Superior temporal gyrus (tissue), 1 donor: ENCODE measurements at regions not wholly inside any gene's neighbourhood (a gene's known extent, or its start where the extent isn't known, plus 50 kb on each side); places are given as distances from the start of the nearest gene placed in this dataset.
"Not testable (repeated sequence)": the region's sequence is repeated elsewhere in the genome, so short reads cannot be mapped to it uniquely, and the experiment has no call there.

Experiments used
- DNase-seq: peaks from one replicate; pipeline ENCODE4 v3.0.0-alpha.2; 2016; ENCODE audit errors: extremely low spot score

- DNase-seq, result no peak
These were observed 340.9 kb downstream of the RASEF start for GRCh38 chr9:82722051-82722450.

GRCh38 chr9:82722561-82722960 is 340.4 kb downstream of the RASEF start:
- DNase-seq, result no peak

- no peak for DNase-seq
These were observed 336.3 kb downstream of the RASEF start for GRCh38 chr9:82726424-82727276.

GRCh38 chr9:82729141-82729540 is 333.8 kb downstream of the RASEF start:
- no peak for DNase-seq

- DNase-seq, result no peak
These were observed 332.9 kb downstream of the RASEF start for GRCh38 chr9:82729991-82730589.

- DNase-seq, result no peak
These were observed 330.0 kb downstream of the RASEF start for GRCh38 chr9:82732928-82733327.

- no peak for DNase-seq
These were observed 326.8 kb downstream of the RASEF start for GRCh38 chr9:82736126-82736525.

GRCh38 chr9:82736701-82737100 is 326.2 kb downstream of the RASEF start:
- no peak for DNase-seq

GRCh38 chr9:82745919-82746318 is 317.0 kb downstream of the RASEF start:
- no peak for DNase-seq

GRCh38 chr9:82750411-82750913 is 312.5 kb downstream of the RASEF start:
- no peak for DNase-seq

GRCh38 chr9:82757924-82758323 is 305.0 kb downstream of the RASEF start:
- no peak for DNase-seq

GRCh38 chr9:82761027-82761426 is 301.9 kb downstream of the RASEF start:
- no peak for DNase-seq

- peak; percentile 64 for DNase-seq
These were observed 301.0 kb downstream of the RASEF start for GRCh38 chr9:82761956-82762355.

- no peak for DNase-seq
These were observed 299.3 kb downstream of the RASEF start for GRCh38 chr9:82763656-82764055.

- no peak for DNase-seq
These were observed 298.8 kb downstream of the RASEF start for GRCh38 chr9:82764061-82764668.

GRCh38 chr9:82774707-82775231 is 288.2 kb downstream of the RASEF start:
- DNase-seq, result not testable (repeated sequence)

- no peak for DNase-seq
These were observed 286.4 kb downstream of the RASEF start for GRCh38 chr9:82776508-82776907.

- no peak for DNase-seq
These were observed 285.6 kb downstream of the RASEF start for GRCh38 chr9:82777366-82777765.

GRCh38 chr9:82778923-82779322 is 284.0 kb downstream of the RASEF start:
- not testable (repeated sequence) for DNase-seq

- no peak for DNase-seq
These were observed 282.9 kb downstream of the RASEF start for GRCh38 chr9:82780017-82780416.

- DNase-seq, result no peak
These were observed 281.0 kb downstream of the RASEF start for GRCh38 chr9:82781921-82782392.

- no peak for DNase-seq
These were observed 279.9 kb downstream of the RASEF start for GRCh38 chr9:82783045-82783444.
